ENCODE measurements at regions not wholly inside any gene's neighbourhood (a gene's known extent, or its start where the extent isn't known, plus 50 kb on each side); places are given as distances from the start of the nearest gene placed in this dataset.

- no peak overlapping the region for H3K27ac ChIP-seq
- TF ChIP-seq CTCF (conservative IDR thresholded peaks at IDR 0.05; ENCODE audit: low read depth), result no peak
- no peak for DNase-seq (ENCODE audit: low spot score)
- ChIA-PET POLR2A (ENCODE audit: low non-redundant PET) (no interaction called here), CTCF (no interaction called here)
Measured at GRCh38 chr12:32988982-32989381, 92.4 kb upstream of the PKP2 start.

GRCh38 chr12:32987512-32987911 lies 90.9 kb upstream of the PKP2 start:
- no peak for DNase-seq (ENCODE audit: low spot score)
- ChIA-PET POLR2A (ENCODE audit: low non-redundant PET) (no interaction called here), CTCF (interaction anchor here (0.5 kb wide), 1 partner anchor 11 kb away, joined by 4 read pairs; no protein-coding TSS in a partner anchor)
- no peak overlapping the region for H3K27ac ChIP-seq
- no peak for TF ChIP-seq CTCF (conservative IDR thresholded peaks at IDR 0.05; ENCODE audit: low read depth)

GRCh38 chr12:32983968-32984367 lies 87.4 kb upstream of the PKP2 start:
- no peak for TF ChIP-seq CTCF (conservative IDR thresholded peaks at IDR 0.05; ENCODE audit: low read depth)
- CTCF ChIA-PET, result no interaction called here
- POLR2A ChIA-PET (ENCODE audit: low non-redundant PET), result no interaction called here
- H3K27ac ChIP-seq, result no peak overlapping the region
- DNase-seq (ENCODE audit: low spot score), result no peak

- CTCF ChIA-PET, result no interaction called here
- POLR2A ChIA-PET (ENCODE audit: low non-redundant PET), result no interaction called here
- no peak for DNase-seq (ENCODE audit: low spot score)
- no peak for TF ChIP-seq CTCF (conservative IDR thresholded peaks at IDR 0.05; ENCODE audit: low read depth)
- H3K27ac ChIP-seq, result no peak overlapping the region
Measured at GRCh38 chr12:32983332-32983731, 86.8 kb upstream of the PKP2 start.

GRCh38 chr12:32981139-32981538 lies 84.6 kb upstream of the PKP2 start:
- DNase-seq (ENCODE audit: low spot score), result no peak
- no peak overlapping the region for H3K27ac ChIP-seq

GRCh38 chr12:32975122-32975521 lies 78.5 kb upstream of the PKP2 start:
- TF ChIP-seq CTCF (conservative IDR thresholded peaks at IDR 0.05; ENCODE audit: low read depth), result no peak
- CTCF ChIA-PET, result no interaction called here
- POLR2A ChIA-PET (ENCODE audit: low non-redundant PET), result no interaction called here
- H3K27ac ChIP-seq, result no peak overlapping the region
- no peak for DNase-seq (ENCODE audit: low spot score)

More at GRCh38 chr12:32981139-32981538, 84.6 kb upstream of the PKP2 start:
- no peak for TF ChIP-seq CTCF (conservative IDR thresholded peaks at IDR 0.05; ENCODE audit: low read depth)
- ChIA-PET CTCF (no interaction called here), POLR2A (ENCODE audit: low non-redundant PET) (no interaction called here)

All from RWPE1 (cell line).